Right lung (tissue), 2 donors: ENCODE measurements at regions not wholly inside any gene's neighbourhood (a gene's known extent, or its start where the extent isn't known, plus 50 kb on each side); places are given as distances from the start of the nearest gene placed in this dataset.
"Not testable (repeated sequence)": the region's sequence is repeated elsewhere in the genome, so short reads cannot be mapped to it uniquely, and the experiment has no call there.

Experiments used
- DNase-seq, 2 donors: peaks; one replicate each; pipeline ENCODE4 v3.0.0-alpha.2; 2013

GRCh38 chr6:93675856-93676417 lies 256.6 kb upstream of the EPHA7 start:
- DNase-seq, result no peak

GRCh38 chr6:93663111-93663510 lies 243.8 kb upstream of the EPHA7 start:
- no peak for DNase-seq

GRCh38 chr6:93654548-93654947 lies 235.2 kb upstream of the EPHA7 start:
- DNase-seq, result no peak

GRCh38 chr6:93644611-93645010 lies 225.3 kb upstream of the EPHA7 start:
- DNase-seq, result peak in 1 of 2 donors; percentile 9

GRCh38 chr6:93639126-93639525 lies 219.8 kb upstream of the EPHA7 start:
- no peak for DNase-seq

- not testable (repeated sequence) for DNase-seq
Observed at GRCh38 chr6:93636987-93637664, 217.8 kb upstream of the EPHA7 start.

- no peak for DNase-seq
Observed at GRCh38 chr6:93624408-93624807, 205.0 kb upstream of the EPHA7 start.

- DNase-seq, result no peak
Observed at GRCh38 chr6:93621442-93621841, 202.1 kb upstream of the EPHA7 start.

- DNase-seq, result no peak
Observed at GRCh38 chr6:93604951-93605350, 185.6 kb upstream of the EPHA7 start.

- DNase-seq, result no peak
Observed at GRCh38 chr6:93592417-93592816, 173.1 kb upstream of the EPHA7 start.

- DNase-seq, result no peak
Observed at GRCh38 chr6:93586306-93586705, 166.9 kb upstream of the EPHA7 start.

- no peak for DNase-seq
Observed at GRCh38 chr6:93584300-93584699, 164.9 kb upstream of the EPHA7 start.

- DNase-seq, result no peak
Observed at GRCh38 chr6:93581371-93581770, 162.0 kb upstream of the EPHA7 start.

- DNase-seq, result no peak
Observed at GRCh38 chr6:93580446-93580845, 161.1 kb upstream of the EPHA7 start.

- no peak for DNase-seq
Observed at GRCh38 chr6:93575495-93576267, 156.3 kb upstream of the EPHA7 start.

- DNase-seq, result no peak
Observed at GRCh38 chr6:93574299-93574698, 154.9 kb upstream of the EPHA7 start.

- peak; percentile 27 to 39 for DNase-seq
Observed at GRCh38 chr6:93571346-93571745, 152.0 kb upstream of the EPHA7 start.

GRCh38 chr6:93568169-93568568 lies 148.8 kb upstream of the EPHA7 start:
- DNase-seq, result no peak

GRCh38 chr6:93567164-93567563 lies 147.8 kb upstream of the EPHA7 start:
- no peak for DNase-seq

GRCh38 chr6:93566285-93566684 lies 146.9 kb upstream of the EPHA7 start:
- DNase-seq, result no peak

GRCh38 chr6:93562582-93562981 lies 143.2 kb upstream of the EPHA7 start:
- no peak for DNase-seq

GRCh38 chr6:93555292-93555691 lies 135.9 kb upstream of the EPHA7 start:
- DNase-seq, result no peak

GRCh38 chr6:93554018-93554417 lies 134.7 kb upstream of the EPHA7 start:
- DNase-seq, result no peak
